GM23338 (cell line): ENCODE measurements at regions not wholly inside any gene's neighbourhood (a gene's known extent, or its start where the extent isn't known, plus 50 kb on each side); places are given as distances from the start of the nearest gene placed in this dataset.

Experiments
- ATAC-seq: fragments of 200-7000 bp; cut with Tn5 transposase; 3 replicates; pipeline ENCODE4 v1.9.1; 2020
- DNase-seq: peaks from one replicate; pipeline ENCODE4 v3.0.0-alpha.2; 2015; ENCODE audit warnings: low spot score
- H2AFZ ChIP-seq: fragments of 200-600 bp; sonication (generic); 2 replicates; pipeline ENCODE4 v1.8.0; 2016; ENCODE audit warnings: antibody characterized with exemption, mild to moderate bottlenecking, moderate library complexity
- H3F3A ChIP-seq: fragments of 200-600 bp; sonication (generic); replicated peaks from 2 replicates; pipeline ENCODE4 v1.8.0; 2017; ENCODE audit warnings: antibody characterized with exemption, mixed run types, low read depth
- H3K27ac ChIP-seq: fragments of 200-600 bp; sonication (generic); 2 replicates; pipeline ENCODE4 v1.6.1; 2016; ENCODE audit warnings: low read depth
- H3K27me3 ChIP-seq: fragments of 200-600 bp; sonication (generic); 2 replicates; pipeline ENCODE4 v1.8.0; 2016; ENCODE audit warnings: mild to moderate bottlenecking, mixed run types, moderate library complexity; ENCODE audit not compliant: insufficient read depth
- H3K36me3 ChIP-seq: fragments of 200-600 bp; sonication (generic); 2 replicates; pipeline ENCODE4 v1.8.0; 2016; ENCODE audit warnings: mild to moderate bottlenecking; ENCODE audit not compliant: insufficient read depth
- H3K4me1 ChIP-seq: fragments of 200-600 bp; sonication (generic); 2 replicates; pipeline ENCODE4 v1.8.0; 2016; ENCODE audit warnings: mild to moderate bottlenecking, moderate library complexity; ENCODE audit not compliant: insufficient read depth
- H3K4me2 ChIP-seq: fragments of 200-600 bp; sonication (generic); 2 replicates; pipeline ENCODE4 v1.7.1; 2017; ENCODE audit warnings: mixed run types
- H3K4me3 ChIP-seq: fragments of 200-600 bp; sonication (generic); 2 replicates; pipeline ENCODE4 v1.6.1; 2016; ENCODE audit warnings: mixed run types
- H3K79me2 ChIP-seq: fragments of 200-600 bp; sonication (generic); replicated peaks from 2 replicates; pipeline ENCODE4 v1.8.0; 2017; ENCODE audit warnings: mild to moderate bottlenecking; ENCODE audit not compliant: insufficient read depth
- H3K9me2 ChIP-seq: fragments of 200-600 bp; sonication (generic); 2 replicates; pipeline ENCODE4 v1.8.0; 2017; ENCODE audit not compliant: insufficient read depth
- H4K20me1 ChIP-seq: fragments of 200-600 bp; sonication (generic); replicated peaks from 2 replicates; pipeline ENCODE4 v1.8.0; 2017; ENCODE audit warnings: mild to moderate bottlenecking; ENCODE audit not compliant: insufficient read depth
- H3K27ac Mint-ChIP-seq: 2 replicates; pipeline ENCODE4 v1.8.0; 2020; ENCODE audit warnings: inconsistent platforms, mild to moderate bottlenecking, moderate library complexity, mixed read lengths
- H3K27me3 Mint-ChIP-seq: 3 replicates; pipeline ENCODE4 v1.8.0; 2022; ENCODE audit warnings: low read depth, mild to moderate bottlenecking, moderate library complexity, mixed read lengths, inconsistent platforms; ENCODE audit not compliant: insufficient read depth, poor library complexity
- H3K36me3 Mint-ChIP-seq: 3 replicates; pipeline ENCODE4 v1.8.0; 2021; ENCODE audit warnings: low read depth, mild to moderate bottlenecking, inconsistent platforms, moderate library complexity, mixed read lengths
- H3K4me1 Mint-ChIP-seq: 3 replicates; pipeline ENCODE4 v1.8.0; 2020; ENCODE audit warnings: mild to moderate bottlenecking, inconsistent platforms, mixed read lengths
- H3K4me3 Mint-ChIP-seq: 3 replicates; pipeline ENCODE4 v1.8.0; 2021; ENCODE audit warnings: moderate library complexity, mild to moderate bottlenecking, inconsistent platforms, mixed read lengths
- H3K9me3 Mint-ChIP-seq: 3 replicates; pipeline ENCODE4 v1.8.0; 2020; ENCODE audit warnings: moderate library complexity, mild to moderate bottlenecking, inconsistent platforms, mixed read lengths
- EZH2phosphoT487 ChIP-seq: fragments of 200-600 bp; sonication (generic); IDR thresholded peaks from one replicate; pipeline ENCODE4 v1.8.1; 2018; ENCODE audit warnings: antibody characterized with exemption; ENCODE audit not compliant: unreplicated experiment
- JUNB ChIP-seq: IDR thresholded peaks from one replicate; pipeline ENCODE4 v1.6.1; 2016; ENCODE audit warnings: antibody characterized with exemption; ENCODE audit not compliant: unreplicated experiment
- NANOG ChIP-seq: IDR thresholded peaks from 2 replicates; pipeline ENCODE4 v1.6.1; 2016; ENCODE audit warnings: antibody characterized with exemption, borderline replicate concordance
- POLR2AphosphoS5 ChIP-seq: IDR thresholded peaks from 2 replicates; pipeline ENCODE4 v1.6.1; 2016; ENCODE audit warnings: antibody characterized with exemption, low read depth
- STAT1 ChIP-seq: IDR thresholded peaks from one replicate; pipeline ENCODE4 v1.6.1; 2016; ENCODE audit warnings: antibody characterized with exemption; ENCODE audit not compliant: unreplicated experiment
- ZNF331 ChIP-seq: fragments of 250-450 bp; sonication (Bioruptor Pico); IDR thresholded peaks from 2 replicates; pipeline ENCODE4 v1.5.0; 2020; ENCODE audit warnings: low read depth, mild to moderate bottlenecking, moderate library complexity
- TF ChIP-seq, protein P1 (sequence below), 2 experiments: fragments of 200-600 bp in 1 of 2; sonication (generic) in 1 of 2; conservative IDR thresholded peaks; 2 replicates each; pipeline versions ENCODE4 v1.5.1 to v1.6.1; 2016 to 2017; ENCODE audit warnings: antibody characterized with exemption in 2 of 2, low read depth in 2 of 2, mild to moderate bottlenecking in 2 of 2, moderate library complexity in 1 of 2
- TF ChIP-seq, protein P2 (sequence below): IDR thresholded peaks from 2 replicates; pipeline ENCODE4 v1.6.1; 2016; ENCODE audit warnings: antibody characterized with exemption
- TF ChIP-seq, protein P3 (sequence below): IDR thresholded peaks from one replicate; pipeline ENCODE4 v1.6.1; 2018; ENCODE audit warnings: antibody characterized with exemption; ENCODE audit not compliant: unreplicated experiment
- TF ChIP-seq, protein P4 (sequence below): fragments of 250-450 bp; sonication (Bioruptor Pico); IDR thresholded peaks from 2 replicates; pipeline ENCODE4 v1.5.0; 2020; ENCODE audit warnings: mild to moderate bottlenecking, moderate library complexity

DNA sequence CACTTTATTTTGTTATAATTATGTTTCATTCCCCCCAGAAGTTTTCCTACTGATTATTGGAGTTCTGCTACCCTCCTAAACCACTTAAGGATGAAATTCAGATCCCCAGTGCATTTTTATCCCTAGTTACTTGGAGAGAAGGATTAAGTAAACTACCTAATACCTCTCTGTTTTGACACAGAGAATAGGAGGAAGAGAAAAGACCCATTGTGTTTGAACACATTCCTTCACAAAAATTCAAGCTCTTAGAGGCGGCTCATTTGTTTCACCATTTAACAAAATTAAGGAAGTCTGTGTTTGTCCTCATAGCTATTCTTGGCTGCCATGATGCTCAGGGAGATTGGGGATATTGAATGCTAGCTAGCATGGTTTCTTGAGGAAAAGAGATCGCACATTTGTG lies 492.6 kb downstream of the EBF1 start:
- TF ChIP-seq JUNB, result no peak
- TF ChIP-seq, protein P1, sequence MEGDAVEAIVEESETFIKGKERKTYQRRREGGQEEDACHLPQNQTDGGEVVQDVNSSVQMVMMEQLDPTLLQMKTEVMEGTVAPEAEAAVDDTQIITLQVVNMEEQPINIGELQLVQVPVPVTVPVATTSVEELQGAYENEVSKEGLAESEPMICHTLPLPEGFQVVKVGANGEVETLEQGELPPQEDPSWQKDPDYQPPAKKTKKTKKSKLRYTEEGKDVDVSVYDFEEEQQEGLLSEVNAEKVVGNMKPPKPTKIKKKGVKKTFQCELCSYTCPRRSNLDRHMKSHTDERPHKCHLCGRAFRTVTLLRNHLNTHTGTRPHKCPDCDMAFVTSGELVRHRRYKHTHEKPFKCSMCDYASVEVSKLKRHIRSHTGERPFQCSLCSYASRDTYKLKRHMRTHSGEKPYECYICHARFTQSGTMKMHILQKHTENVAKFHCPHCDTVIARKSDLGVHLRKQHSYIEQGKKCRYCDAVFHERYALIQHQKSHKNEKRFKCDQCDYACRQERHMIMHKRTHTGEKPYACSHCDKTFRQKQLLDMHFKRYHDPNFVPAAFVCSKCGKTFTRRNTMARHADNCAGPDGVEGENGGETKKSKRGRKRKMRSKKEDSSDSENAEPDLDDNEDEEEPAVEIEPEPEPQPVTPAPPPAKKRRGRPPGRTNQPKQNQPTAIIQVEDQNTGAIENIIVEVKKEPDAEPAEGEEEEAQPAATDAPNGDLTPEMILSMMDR (conservative IDR thresholded peaks at IDR 0.05; ENCODE audit: low read depth in 2 of 2), result no peak
- TF ChIP-seq, protein P2, sequence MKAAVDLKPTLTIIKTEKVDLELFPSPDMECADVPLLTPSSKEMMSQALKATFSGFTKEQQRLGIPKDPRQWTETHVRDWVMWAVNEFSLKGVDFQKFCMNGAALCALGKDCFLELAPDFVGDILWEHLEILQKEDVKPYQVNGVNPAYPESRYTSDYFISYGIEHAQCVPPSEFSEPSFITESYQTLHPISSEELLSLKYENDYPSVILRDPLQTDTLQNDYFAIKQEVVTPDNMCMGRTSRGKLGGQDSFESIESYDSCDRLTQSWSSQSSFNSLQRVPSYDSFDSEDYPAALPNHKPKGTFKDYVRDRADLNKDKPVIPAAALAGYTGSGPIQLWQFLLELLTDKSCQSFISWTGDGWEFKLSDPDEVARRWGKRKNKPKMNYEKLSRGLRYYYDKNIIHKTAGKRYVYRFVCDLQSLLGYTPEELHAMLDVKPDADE, result no peak
- no peak for TF ChIP-seq POLR2AphosphoS5
- TF ChIP-seq EZH2phosphoT487, result no peak
- TF ChIP-seq NANOG, result no peak
- no peak for TF ChIP-seq STAT1
- TF ChIP-seq, protein P3, sequence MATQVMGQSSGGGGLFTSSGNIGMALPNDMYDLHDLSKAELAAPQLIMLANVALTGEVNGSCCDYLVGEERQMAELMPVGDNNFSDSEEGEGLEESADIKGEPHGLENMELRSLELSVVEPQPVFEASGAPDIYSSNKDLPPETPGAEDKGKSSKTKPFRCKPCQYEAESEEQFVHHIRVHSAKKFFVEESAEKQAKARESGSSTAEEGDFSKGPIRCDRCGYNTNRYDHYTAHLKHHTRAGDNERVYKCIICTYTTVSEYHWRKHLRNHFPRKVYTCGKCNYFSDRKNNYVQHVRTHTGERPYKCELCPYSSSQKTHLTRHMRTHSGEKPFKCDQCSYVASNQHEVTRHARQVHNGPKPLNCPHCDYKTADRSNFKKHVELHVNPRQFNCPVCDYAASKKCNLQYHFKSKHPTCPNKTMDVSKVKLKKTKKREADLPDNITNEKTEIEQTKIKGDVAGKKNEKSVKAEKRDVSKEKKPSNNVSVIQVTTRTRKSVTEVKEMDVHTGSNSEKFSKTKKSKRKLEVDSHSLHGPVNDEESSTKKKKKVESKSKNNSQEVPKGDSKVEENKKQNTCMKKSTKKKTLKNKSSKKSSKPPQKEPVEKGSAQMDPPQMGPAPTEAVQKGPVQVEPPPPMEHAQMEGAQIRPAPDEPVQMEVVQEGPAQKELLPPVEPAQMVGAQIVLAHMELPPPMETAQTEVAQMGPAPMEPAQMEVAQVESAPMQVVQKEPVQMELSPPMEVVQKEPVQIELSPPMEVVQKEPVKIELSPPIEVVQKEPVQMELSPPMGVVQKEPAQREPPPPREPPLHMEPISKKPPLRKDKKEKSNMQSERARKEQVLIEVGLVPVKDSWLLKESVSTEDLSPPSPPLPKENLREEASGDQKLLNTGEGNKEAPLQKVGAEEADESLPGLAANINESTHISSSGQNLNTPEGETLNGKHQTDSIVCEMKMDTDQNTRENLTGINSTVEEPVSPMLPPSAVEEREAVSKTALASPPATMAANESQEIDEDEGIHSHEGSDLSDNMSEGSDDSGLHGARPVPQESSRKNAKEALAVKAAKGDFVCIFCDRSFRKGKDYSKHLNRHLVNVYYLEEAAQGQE, result no peak
- TF ChIP-seq ZNF331 (CRISPR knock-in tag), result no peak
- peaks cover 12% of the 10 kb centered on the region; the same call in 1 of the 2 replicates for H3K9me2 ChIP-seq
- H2AFZ ChIP-seq, result no peak overlapping the region
- no peaks in the 10 kb centered on the region for H3K79me2 ChIP-seq
- no peak overlapping the region for H3K4me3 ChIP-seq
- H3K4me1 Mint-ChIP-seq, result no peaks in the 10 kb centered on the region; the same call in 2 of the 3 replicates
- no peak for ATAC-seq
- no peaks in the 10 kb centered on the region for H3K36me3 ChIP-seq
- H3K27me3 Mint-ChIP-seq, result no peaks in the 10 kb centered on the region
- no peaks in the 10 kb centered on the region for H3F3A ChIP-seq
- H3K36me3 Mint-ChIP-seq, result no peaks in the 10 kb centered on the region
- H3K9me3 Mint-ChIP-seq, result no peaks in the 10 kb centered on the region
- 0 out of 2 replicates have a peak, but pooled peaks cover 4% of the 10 kb centered on the region for H3K4me1 ChIP-seq
- H3K4me3 Mint-ChIP-seq, result no peak overlapping the region
- no peak overlapping the region for H3K27ac ChIP-seq
- H3K27ac Mint-ChIP-seq, result no peak overlapping the region
- no peaks in the 10 kb centered on the region for H4K20me1 ChIP-seq
- peak; percentile 2 for DNase-seq
- no peak overlapping the region for H3K4me2 ChIP-seq
- no peaks in the 10 kb centered on the region for H3K27me3 ChIP-seq

DNA sequence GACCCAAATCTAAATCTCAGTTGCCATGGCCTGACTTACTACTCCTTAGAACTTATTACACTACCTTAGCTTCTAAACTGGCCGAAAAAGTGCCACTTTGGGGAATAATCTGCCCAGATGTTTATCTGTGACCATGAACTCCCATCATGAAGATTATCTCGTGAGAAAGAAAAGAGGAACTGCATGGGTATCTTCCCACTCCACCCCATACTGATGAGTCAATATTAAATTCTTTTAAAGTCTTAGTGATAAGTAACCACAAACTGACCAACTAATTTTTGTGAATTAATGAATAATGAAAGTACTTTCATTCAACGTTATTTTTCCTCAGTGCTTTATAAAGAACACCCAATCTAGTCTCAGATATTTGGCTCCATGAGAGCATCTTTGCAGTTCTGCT lies 493.5 kb downstream of the EBF1 start:
- Histone ChIP-seq H3F3A (no peaks in the 10 kb centered on the region), H3K36me3 (no peaks in the 10 kb centered on the region), H4K20me1 (no peaks in the 10 kb centered on the region), H3K79me2 (no peaks in the 10 kb centered on the region), H3K9me2 (peaks cover 7% of the 10 kb centered on the region; the same call in 1 of the 2 replicates), H3K4me1 (0 out of 2 replicates have a peak, but pooled peaks cover 4% of the 10 kb centered on the region), H3K4me2 (no peak overlapping the region), H2AFZ (no peak overlapping the region), H3K27ac (no peak overlapping the region), H3K4me3 (no peak overlapping the region), H3K27me3 (no peaks in the 10 kb centered on the region)
- no peak overlapping the region for H3K27ac Mint-ChIP-seq
- no peaks in the 10 kb centered on the region for H3K9me3 Mint-ChIP-seq
- H3K4me1 Mint-ChIP-seq, result no peaks in the 10 kb centered on the region; the same call in 2 of the 3 replicates
- DNase-seq (no peak), ATAC-seq (no peak)
- H3K36me3 Mint-ChIP-seq, result no peaks in the 10 kb centered on the region
- no peak overlapping the region for H3K4me3 Mint-ChIP-seq
- no peaks in the 10 kb centered on the region for H3K27me3 Mint-ChIP-seq
- TF ChIP-seq, protein P4, sequence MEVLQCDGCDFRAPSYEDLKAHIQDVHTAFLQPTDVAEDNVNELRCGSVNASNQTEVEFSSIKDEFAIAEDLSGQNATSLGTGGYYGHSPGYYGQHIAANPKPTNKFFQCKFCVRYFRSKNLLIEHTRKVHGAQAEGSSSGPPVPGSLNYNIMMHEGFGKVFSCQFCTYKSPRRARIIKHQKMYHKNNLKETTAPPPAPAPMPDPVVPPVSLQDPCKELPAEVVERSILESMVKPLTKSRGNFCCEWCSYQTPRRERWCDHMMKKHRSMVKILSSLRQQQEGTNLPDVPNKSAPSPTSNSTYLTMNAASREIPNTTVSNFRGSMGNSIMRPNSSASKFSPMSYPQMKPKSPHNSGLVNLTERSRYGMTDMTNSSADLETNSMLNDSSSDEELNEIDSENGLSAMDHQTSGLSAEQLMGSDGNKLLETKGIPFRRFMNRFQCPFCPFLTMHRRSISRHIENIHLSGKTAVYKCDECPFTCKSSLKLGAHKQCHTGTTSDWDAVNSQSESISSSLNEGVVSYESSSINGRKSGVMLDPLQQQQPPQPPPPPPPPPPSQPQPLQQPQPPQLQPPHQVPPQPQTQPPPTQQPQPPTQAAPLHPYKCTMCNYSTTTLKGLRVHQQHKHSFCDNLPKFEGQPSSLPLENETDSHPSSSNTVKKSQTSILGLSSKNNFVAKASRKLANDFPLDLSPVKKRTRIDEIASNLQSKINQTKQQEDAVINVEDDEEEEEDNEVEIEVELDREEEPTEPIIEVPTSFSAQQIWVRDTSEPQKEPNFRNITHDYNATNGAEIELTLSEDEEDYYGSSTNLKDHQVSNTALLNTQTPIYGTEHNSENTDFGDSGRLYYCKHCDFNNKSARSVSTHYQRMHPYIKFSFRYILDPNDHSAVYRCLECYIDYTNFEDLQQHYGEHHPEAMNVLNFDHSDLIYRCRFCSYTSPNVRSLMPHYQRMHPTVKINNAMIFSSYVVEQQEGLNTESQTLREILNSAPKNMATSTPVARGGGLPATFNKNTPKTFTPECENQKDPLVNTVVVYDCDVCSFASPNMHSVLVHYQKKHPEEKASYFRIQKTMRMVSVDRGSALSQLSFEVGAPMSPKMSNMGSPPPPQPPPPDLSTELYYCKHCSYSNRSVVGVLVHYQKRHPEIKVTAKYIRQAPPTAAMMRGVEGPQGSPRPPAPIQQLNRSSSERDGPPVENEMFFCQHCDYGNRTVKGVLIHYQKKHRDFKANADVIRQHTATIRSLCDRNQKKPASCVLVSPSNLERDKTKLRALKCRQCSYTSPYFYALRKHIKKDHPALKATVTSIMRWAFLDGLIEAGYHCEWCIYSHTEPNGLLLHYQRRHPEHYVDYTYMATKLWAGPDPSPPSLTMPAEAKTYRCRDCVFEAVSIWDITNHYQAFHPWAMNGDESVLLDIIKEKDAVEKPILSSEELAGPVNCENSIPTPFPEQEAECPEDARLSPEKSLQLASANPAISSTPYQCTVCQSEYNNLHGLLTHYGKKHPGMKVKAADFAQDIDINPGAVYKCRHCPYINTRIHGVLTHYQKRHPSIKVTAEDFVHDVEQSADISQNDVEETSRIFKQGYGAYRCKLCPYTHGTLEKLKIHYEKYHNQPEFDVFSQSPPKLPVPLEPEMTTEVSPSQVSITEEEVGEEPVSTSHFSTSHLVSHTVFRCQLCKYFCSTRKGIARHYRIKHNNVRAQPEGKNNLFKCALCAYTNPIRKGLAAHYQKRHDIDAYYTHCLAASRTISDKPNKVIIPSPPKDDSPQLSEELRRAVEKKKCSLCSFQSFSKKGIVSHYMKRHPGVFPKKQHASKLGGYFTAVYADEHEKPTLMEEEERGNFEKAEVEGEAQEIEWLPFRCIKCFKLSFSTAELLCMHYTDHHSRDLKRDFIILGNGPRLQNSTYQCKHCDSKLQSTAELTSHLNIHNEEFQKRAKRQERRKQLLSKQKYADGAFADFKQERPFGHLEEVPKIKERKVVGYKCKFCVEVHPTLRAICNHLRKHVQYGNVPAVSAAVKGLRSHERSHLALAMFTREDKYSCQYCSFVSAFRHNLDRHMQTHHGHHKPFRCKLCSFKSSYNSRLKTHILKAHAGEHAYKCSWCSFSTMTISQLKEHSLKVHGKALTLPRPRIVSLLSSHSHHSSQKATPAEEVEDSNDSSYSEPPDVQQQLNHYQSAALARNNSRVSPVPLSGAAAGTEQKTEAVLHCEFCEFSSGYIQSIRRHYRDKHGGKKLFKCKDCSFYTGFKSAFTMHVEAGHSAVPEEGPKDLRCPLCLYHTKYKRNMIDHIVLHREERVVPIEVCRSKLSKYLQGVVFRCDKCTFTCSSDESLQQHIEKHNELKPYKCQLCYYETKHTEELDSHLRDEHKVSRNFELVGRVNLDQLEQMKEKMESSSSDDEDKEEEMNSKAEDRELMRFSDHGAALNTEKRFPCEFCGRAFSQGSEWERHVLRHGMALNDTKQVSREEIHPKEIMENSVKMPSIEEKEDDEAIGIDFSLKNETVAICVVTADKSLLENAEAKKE (CRISPR knock-in tag), result no peak
